ENCODE measurements at regions not wholly inside any gene's neighbourhood (a gene's known extent, or its start where the extent isn't known, plus 50 kb on each side); places are given as distances from the start of the nearest gene placed in this dataset.

DNA sequence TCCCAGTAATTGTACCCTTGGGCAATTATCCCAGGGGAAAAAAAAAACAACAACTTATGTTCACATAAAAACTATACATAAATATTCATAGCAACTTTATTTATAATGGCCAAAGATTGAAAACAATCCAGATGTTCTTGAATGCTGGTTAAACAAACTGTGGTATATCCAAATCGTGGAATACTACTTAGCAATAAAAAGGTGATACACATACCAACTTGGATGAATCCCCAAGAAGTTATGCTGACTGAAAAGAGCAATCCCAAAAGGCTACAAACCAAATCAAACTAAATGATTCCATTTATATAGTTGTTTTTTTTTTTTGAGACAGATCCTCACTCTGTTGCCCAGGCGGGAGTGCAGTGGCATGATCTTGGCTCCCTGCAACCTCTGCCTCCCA is 129.7 kb downstream of the QRSL1 start:
- TF ChIP-seq, protein P1, sequence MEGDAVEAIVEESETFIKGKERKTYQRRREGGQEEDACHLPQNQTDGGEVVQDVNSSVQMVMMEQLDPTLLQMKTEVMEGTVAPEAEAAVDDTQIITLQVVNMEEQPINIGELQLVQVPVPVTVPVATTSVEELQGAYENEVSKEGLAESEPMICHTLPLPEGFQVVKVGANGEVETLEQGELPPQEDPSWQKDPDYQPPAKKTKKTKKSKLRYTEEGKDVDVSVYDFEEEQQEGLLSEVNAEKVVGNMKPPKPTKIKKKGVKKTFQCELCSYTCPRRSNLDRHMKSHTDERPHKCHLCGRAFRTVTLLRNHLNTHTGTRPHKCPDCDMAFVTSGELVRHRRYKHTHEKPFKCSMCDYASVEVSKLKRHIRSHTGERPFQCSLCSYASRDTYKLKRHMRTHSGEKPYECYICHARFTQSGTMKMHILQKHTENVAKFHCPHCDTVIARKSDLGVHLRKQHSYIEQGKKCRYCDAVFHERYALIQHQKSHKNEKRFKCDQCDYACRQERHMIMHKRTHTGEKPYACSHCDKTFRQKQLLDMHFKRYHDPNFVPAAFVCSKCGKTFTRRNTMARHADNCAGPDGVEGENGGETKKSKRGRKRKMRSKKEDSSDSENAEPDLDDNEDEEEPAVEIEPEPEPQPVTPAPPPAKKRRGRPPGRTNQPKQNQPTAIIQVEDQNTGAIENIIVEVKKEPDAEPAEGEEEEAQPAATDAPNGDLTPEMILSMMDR (IDR thresholded peaks at IDR 0.05): no peak

DNA sequence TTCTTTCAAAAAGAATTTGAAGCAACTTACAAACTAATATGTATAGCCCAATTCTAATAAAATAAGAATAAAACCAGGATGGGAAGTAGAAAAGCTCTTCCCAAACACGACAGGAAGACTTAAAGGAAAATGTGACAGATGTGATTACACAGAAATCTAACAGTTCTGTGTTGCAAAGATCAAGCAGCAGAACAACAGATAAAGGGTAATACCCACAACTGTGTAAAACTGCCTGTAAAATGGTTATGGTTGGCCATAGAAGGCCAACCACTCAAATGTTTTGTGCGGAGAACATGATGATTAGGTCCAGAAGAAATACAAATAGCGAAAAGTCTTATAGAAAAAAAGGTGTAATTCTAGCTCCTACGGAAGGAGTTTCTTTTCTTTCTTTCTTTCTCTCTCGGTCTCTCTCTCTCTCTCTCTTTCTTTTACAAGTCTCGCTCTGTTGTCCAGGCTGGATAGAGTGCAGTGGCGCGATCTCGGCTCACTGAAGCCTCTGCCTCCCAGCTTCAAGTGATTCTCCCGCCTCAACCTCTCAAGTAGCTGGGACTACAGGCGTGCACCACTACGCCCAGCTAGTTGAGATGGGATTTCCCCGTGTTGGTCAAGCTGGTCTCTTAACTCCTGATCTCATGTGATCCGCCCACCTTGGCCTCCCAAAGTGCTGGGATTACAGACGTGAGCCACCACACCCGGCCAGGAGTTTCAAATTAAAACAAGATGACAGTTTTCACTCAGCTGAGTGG is 128.5 kb downstream of the QRSL1 start:
- TF ChIP-seq, protein P1 (IDR thresholded peaks at IDR 0.05): no peak

DNA sequence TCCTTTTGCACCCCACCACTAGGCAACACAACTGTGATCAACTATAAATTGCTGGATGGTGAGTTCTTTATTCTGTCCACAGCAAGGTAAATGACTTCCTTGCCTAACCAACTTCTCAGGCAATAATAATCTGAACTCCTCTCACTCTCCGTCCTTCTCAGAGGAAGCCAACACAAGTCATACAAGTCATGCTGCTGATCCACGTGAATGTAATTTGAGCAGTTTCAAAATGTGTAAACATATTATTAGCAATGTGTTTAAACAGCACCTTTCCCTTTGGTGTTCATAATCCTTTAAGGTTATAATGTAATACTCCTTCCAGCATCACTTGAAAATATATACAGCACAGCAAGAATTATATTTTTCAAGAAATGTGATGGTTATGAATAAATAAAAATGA is 127.9 kb downstream of the QRSL1 start:
- TF ChIP-seq, protein P1 (IDR thresholded peaks at IDR 0.05): no peak

DNA sequence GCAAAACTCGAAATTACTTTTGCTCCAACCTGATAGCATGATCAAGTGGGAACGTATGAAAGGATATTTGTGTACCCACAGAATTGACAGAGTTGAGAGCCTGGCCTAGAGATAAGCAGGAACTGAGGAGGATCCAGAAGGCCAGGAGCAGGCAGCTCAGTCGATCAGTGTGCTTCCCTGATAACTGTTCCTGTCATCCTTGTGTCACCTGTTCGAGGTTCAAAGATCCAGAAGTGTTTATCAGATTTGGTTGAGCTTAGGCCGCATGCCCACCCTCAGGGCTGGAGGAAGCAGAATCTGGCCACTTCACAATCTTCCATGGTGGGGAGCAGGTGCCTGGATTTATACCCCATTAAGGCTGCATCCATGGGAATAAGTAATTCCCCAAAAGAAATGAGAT is 124.8 kb downstream of the QRSL1 start:
- TF ChIP-seq, protein P1 (IDR thresholded peaks at IDR 0.05): no peak

DNA sequence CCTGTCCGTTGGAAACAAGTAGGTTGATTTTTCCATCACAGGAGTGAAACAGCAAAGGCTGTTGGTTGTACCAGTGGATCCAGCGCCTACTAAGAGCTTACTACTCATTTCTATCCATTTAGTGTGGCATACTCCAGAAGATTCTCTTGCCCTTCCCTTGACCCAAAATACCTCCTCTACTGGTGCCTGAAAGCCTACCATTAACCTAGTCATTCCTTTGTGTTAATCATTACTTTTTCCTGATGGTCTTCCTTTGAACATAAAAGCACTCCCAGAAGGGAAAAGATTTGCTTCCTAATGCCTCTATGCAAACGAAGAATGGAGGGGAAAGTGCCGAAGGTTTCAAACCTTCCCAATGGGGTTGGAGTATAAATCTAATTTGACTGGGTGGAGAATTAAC is 123.3 kb downstream of the QRSL1 start:
- TF ChIP-seq, protein P1 (IDR thresholded peaks at IDR 0.05): no peak

DNA sequence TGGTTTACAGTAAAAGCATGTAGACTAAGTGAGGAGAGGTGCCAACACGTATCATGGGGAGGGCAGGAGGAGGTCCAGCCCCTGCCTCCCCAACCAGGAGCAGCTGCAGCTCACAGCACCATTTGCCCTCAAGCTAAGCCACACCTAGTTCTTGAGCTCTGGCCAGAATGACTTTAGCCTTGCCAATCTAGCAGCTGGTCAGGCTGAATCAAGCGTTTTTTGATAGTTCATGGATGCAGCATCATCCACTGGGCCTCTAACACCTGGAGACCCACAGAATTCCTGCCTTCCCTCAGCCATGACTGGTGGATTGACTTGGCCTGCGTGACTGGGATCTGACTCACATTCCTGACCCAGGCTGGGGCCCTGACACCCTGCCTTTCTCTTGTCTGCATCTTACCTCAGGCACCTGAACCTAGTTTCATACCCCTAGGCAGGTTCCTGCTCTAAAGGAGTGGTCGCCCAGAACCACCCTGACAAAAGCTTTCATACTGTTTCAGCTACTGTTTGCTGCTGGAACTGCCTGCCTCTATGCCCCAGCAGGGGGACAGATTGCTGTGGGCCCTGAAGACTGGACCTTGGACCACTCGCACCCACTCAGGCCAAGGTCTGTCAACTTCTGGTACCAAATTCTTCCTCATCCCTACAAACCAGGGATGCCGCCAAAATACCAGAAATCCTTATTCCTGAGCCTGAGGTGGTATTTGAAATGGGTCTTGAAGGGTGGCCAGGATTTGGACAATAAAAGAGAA is 122.3 kb downstream of the QRSL1 start:
- TF ChIP-seq, protein P1 (IDR thresholded peaks at IDR 0.05): no peak

DNA sequence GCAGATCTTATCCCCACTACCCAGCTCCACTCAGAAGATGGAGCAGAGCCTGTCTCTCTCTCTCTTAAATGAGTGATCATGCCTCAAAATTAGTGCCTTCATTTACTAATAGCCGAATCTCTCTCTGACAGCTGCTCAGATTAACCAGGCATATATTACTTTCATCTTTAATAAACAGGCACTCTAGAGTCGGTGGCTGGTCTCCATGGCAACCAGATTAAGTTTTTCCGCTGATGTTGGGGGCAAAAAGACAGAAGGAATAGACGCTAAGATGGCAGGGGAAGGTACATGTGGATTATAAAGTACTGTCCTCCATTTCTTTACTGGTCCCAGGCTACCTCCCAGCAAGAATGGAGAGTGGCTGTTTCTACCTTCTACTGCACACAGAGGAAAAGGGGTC is 121.6 kb downstream of the QRSL1 start:
- TF ChIP-seq, protein P1 (IDR thresholded peaks at IDR 0.05): no peak

Data from LNCAP (cell line).